Spleen (tissue), 11 donors: ENCODE measurements at regions not wholly inside any gene's neighbourhood (a gene's known extent, or its start where the extent isn't known, plus 50 kb on each side); places are given as distances from the start of the nearest gene placed in this dataset.

Source experiments
- DNase-seq: peaks from one replicate; pipeline ENCODE4 v3.0.0-alpha.2; 2020
- H3K27ac ChIP-seq, 8 donors: fragments of 200-600 bp; sonication (generic) in 7 of 8; 1 replicate in 4 of 8; 2 replicates in 4 of 8; pipeline versions ENCODE4 v1.5.0 to v1.8.0; 2016 to 2021; ENCODE audit warnings: inconsistent platforms in 4 of 8, mild to moderate bottlenecking in 4 of 8, moderate library complexity in 1 of 8
- H3K27me3 ChIP-seq, 7 donors: fragments of 200-600 bp; sonication (generic) in 6 of 7; replicated peaks in 1 of 7; 1 replicate in 4 of 7; 2 replicates in 3 of 7; pipeline versions ENCODE4 v1.5.0 to v1.8.0; 2016 to 2021; ENCODE audit warnings: inconsistent platforms in 3 of 7, mild to moderate bottlenecking in 1 of 7
- H3K36me3 ChIP-seq, 6 donors: fragments of 200-600 bp; sonication (generic) in 5 of 6; 1 replicate in 4 of 6; 2 replicates in 2 of 6; pipeline versions ENCODE4 v1.5.0 to v1.8.0; 2016 to 2021; ENCODE audit warnings: inconsistent platforms in 2 of 6
- H3K4me1 ChIP-seq, 6 donors: fragments of 200-600 bp; sonication (generic) in 5 of 6; 1 replicate in 3 of 6; 2 replicates in 3 of 6; pipeline versions ENCODE4 v1.5.0 to v1.8.0; 2016 to 2021; ENCODE audit warnings: inconsistent platforms in 3 of 6
- H3K4me3 ChIP-seq, 8 donors: fragments of 200-600 bp; sonication (generic) in 7 of 8; 1 replicate in 4 of 8; 2 replicates in 4 of 8; pipeline versions ENCODE4 v1.5.0 to v1.8.0; 2016 to 2021; ENCODE audit warnings: inconsistent platforms in 4 of 8, mild to moderate bottlenecking in 4 of 8, moderate library complexity in 2 of 8
- H3K9me3 ChIP-seq, 8 donors: fragments of 200-600 bp; sonication (generic) in 7 of 8; 1 replicate in 4 of 8; 2 replicates in 4 of 8; pipeline versions ENCODE4 v1.5.0 to v1.8.0; 2016 to 2021; ENCODE audit warnings: inconsistent platforms in 4 of 8
- POLR2A ChIP-seq, 3 donors: fragments of 450-650 bp; IDR thresholded peaks; one replicate each; pipeline ENCODE4 v1.5.1; 2017; ENCODE audit warnings: antibody characterized with exemption in 3 of 3, mild to moderate bottlenecking in 1 of 3
- POLR2AphosphoS5 ChIP-seq, 3 donors: sonication (generic); formaldehyde crosslinking; IDR thresholded peaks; one replicate each; pipeline ENCODE4 v1.5.1; 2017; ENCODE audit warnings: antibody characterized with exemption in 3 of 3
- WGBS, 5 donors: extraction: QIAGEN DNeasy Blood & Tissue Kit in 3 of 5; methylation state at CpG; one replicate each; pipeline versions ENCODE4 v1.1.5 to v1.1.7; 2013 to 2018; 5-methylcytosine and 5-hydroxymethylcytosine counted together
- intact Hi-C: fragments of 100-400 bp; cut with DNase I; formaldehyde crosslinking; loops from one replicate; pipeline ENCODE4 v1.15.0; 2023; ENCODE audit warnings: low total_unique reads
- TF ChIP-seq, protein P1 (sequence below), 11 experiments: fragments of 200-600 bp in 7 of 11; fragments of 450-650 bp in 4 of 11; sonication (generic) in 4 of 11; IDR thresholded peaks in 8 of 11; conservative IDR thresholded peaks in 3 of 11; 1 replicate in 7 of 11; 2 replicates in 4 of 11; pipeline versions ENCODE4 v1.4.0 to v1.8.0; 2016 to 2021; ENCODE audit warnings: antibody characterized with exemption in 11 of 11, inconsistent platforms in 4 of 11, mild to moderate bottlenecking in 1 of 11
- donor health status: healthy with polysubstance abuse.
- donor health status: DM: no; HTN: no; CAD: no; lungs with moderate emphysema.
- donor health status: DM: no; HTN: no; CAD: no.
- donor health status: Bipolar disorder and iron deficiency.
- donor health status: healthy.
- donor health status: DM: no; HTN: no; CAD: no.
- donor health status: DM: yes; HTN: yes; CAD: no.

DNA sequence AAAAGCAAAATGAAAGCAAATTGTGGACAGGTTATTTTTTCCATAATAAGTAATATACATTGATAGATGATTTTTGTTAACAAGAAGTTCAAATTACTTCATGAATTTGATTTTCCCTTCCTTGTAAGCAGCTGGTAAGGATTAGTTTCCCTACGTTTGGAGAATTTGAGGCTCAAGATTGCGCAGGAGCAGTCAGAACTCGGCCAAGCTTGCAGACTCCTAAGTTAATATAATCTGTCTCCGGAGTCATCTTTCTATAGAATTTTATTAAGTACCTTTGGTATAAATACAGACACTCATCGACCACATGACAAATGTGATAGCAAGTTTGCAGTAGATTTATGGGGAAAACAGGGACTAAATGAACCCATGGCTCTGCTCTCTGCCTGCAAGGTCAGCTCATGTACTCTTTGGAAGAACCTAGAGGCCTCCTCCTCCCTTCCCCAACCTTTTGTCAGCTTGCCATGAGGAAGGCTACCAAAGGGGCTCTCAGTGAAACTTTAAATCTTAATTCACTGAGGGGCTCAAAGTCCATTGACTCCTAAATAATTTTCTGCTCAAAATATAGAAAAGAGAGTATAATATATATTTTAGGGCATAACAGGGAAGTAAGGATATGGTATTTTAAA, 89.2 kb upstream of the CTTNBP2 start:
- DNase-seq = no peak
- no peak overlapping the region for H3K4me3 ChIP-seq
- TF ChIP-seq POLR2A (IDR thresholded peaks at IDR 0.05) = no peak
- TF ChIP-seq POLR2AphosphoS5 (IDR thresholded peaks at IDR 0.05) = no peak
- TF ChIP-seq, protein P1, sequence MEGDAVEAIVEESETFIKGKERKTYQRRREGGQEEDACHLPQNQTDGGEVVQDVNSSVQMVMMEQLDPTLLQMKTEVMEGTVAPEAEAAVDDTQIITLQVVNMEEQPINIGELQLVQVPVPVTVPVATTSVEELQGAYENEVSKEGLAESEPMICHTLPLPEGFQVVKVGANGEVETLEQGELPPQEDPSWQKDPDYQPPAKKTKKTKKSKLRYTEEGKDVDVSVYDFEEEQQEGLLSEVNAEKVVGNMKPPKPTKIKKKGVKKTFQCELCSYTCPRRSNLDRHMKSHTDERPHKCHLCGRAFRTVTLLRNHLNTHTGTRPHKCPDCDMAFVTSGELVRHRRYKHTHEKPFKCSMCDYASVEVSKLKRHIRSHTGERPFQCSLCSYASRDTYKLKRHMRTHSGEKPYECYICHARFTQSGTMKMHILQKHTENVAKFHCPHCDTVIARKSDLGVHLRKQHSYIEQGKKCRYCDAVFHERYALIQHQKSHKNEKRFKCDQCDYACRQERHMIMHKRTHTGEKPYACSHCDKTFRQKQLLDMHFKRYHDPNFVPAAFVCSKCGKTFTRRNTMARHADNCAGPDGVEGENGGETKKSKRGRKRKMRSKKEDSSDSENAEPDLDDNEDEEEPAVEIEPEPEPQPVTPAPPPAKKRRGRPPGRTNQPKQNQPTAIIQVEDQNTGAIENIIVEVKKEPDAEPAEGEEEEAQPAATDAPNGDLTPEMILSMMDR (IDR thresholded peaks at IDR 0.05 in 8 of 11, conservative IDR thresholded peaks at IDR 0.05 in 3 of 11) = no peak
- no peak overlapping the region for H3K27ac ChIP-seq
- intact Hi-C loops = no loop called here
- no peaks in the 10 kb centered on the region for H3K9me3 ChIP-seq
- H3K4me1 ChIP-seq = no peaks in the 10 kb centered on the region
- H3K27me3 ChIP-seq = no peaks in the 10 kb centered on the region
- H3K36me3 ChIP-seq = no peaks in the 10 kb centered on the region
- 75 to 89% (median 84%) methylated on average over 5 of the region's 5 CpGs for WGBS, 5 donors

DNA sequence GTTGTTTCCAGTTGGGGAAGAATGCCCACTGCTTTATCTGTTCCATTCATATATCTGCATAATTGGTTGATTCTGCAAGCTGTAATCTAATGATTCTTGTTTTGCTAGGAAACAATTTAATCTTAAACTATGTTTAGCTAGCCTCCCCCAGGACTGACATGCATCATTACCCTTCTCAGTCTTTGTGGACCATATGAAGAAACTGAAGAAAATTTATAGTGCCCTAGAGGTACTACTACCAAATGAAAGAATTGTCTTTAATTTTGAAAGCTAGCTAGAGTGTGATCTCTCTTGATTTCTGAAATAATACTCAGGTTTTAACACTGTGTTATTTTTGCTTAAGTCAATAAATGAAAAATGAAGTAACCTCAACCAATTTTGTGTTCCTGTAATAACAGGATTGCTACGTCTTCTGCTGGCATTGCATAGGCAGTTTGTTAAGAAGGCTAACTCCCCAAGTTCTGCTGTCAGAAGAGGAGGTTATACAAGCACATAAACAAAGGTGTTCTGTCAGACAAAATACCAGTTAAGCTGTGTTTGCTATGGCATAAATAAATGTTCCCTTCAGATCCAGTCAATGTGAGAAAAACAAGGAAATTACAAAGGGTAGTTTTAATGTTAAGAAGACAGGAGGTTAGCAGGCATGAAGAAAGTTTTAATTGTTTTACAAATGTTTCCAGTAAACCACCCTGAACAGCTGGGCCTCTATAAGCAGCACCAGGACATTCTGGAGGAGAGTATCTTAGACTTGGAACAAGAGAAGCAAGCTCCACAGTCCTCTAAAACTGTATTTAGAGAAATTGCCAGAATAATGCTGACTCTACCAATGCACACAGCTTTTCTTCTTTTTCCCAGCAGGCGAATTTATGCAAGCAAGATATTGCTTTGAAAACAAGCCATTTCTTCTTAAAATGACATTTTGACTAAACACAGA, 90.3 kb upstream of the CTTNBP2 start:
- Histone ChIP-seq H3K4me1 (no peaks in the 10 kb centered on the region), H3K36me3 (no peaks in the 10 kb centered on the region), H3K9me3 (no peaks in the 10 kb centered on the region), H3K4me3 (no peak overlapping the region), H3K27ac (peak overlapping the region in 1 of 8 donors; percentile 0), H3K27me3 (no peaks in the 10 kb centered on the region)
- TF ChIP-seq POLR2AphosphoS5 (IDR thresholded peaks at IDR 0.05) = no peak
- TF ChIP-seq POLR2A (IDR thresholded peaks at IDR 0.05) = no peak
- TF ChIP-seq, protein P1 (IDR thresholded peaks at IDR 0.05 in 8 of 11, conservative IDR thresholded peaks at IDR 0.05 in 3 of 11) = no peak
- no peak for DNase-seq
- 58 to 85% (median 65%) methylated on average over 2 of the region's 2 CpGs for WGBS, 5 donors
- intact Hi-C loops = no loop called here

DNA sequence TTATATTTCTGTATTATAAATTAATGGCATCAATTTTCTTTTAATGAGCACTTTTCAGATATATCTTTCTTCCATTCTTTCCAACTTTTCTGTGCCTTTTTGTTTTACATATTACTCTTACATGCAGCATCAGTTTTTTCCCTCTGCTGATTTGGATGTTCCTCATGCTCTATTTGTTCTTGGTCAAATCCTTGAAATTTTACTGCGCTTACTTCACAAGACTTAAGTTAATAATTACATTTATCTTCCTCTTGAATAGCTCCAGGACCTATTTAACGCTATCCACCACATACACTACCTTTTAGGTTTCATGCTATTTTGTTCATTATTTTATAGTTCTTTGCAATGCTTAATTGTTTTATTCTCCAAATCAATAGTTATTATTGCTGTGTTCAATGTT, 97.6 kb upstream of the CTTNBP2 start:
- no peaks in the 10 kb centered on the region for H3K27me3 ChIP-seq
- DNase-seq = no peak
- WGBS, 5 donors = 91 to 97% (median 95%) methylated on average over 2 of the region's 2 CpGs
- H3K9me3 ChIP-seq = peaks cover 0 to 7% (median 0%) of the 10 kb centered on the region in 8 donors
- H3K4me3 ChIP-seq = no peak overlapping the region
- intact Hi-C loops = no loop called here
- no peaks in the 10 kb centered on the region for H3K36me3 ChIP-seq
- no peaks in the 10 kb centered on the region for H3K4me1 ChIP-seq
- TF ChIP-seq, protein P1 (IDR thresholded peaks at IDR 0.05 in 8 of 11, conservative IDR thresholded peaks at IDR 0.05 in 3 of 11) = no peak
- TF ChIP-seq POLR2A (IDR thresholded peaks at IDR 0.05) = no peak
- TF ChIP-seq POLR2AphosphoS5 (IDR thresholded peaks at IDR 0.05) = no peak
- H3K27ac ChIP-seq = no peak overlapping the region
